ENCODE measurements at regions not wholly inside any gene's neighbourhood (a gene's known extent, or its start where the extent isn't known, plus 50 kb on each side); places are given as distances from the start of the nearest gene placed in this dataset.

GRCh38 chr20:39880890-39881289, 808.1 kb downstream of the MAFB start:
- TF ChIP-seq CTCF (conservative IDR thresholded peaks at IDR 0.05; ENCODE audit: low read depth, low read length) = no peak
- no peak for TF ChIP-seq EZH2phosphoT487 (IDR thresholded peaks at IDR 0.05; ENCODE audit: borderline replicate concordance, low read length)
